ENCODE measurements at regions not wholly inside any gene's neighbourhood (a gene's known extent, or its start where the extent isn't known, plus 50 kb on each side); places are given as distances from the start of the nearest gene placed in this dataset.

GRCh38 chr6:120248451-120248850 is 898.9 kb upstream of the MAN1A1 start:
- no peak overlapping the region for H3K4me3 Mint-ChIP-seq
- no peaks in the 10 kb centered on the region for H3K36me3 Mint-ChIP-seq (ENCODE audit: low read depth)
- no peaks in the 10 kb centered on the region for H3K9me3 Mint-ChIP-seq
- no peak overlapping the region for H3K27ac Mint-ChIP-seq
- no peak for DNase-seq
- H3K4me1 Mint-ChIP-seq (ENCODE audit: low read depth): no peaks in the 10 kb centered on the region
- H3K27me3 Mint-ChIP-seq: no peaks in the 10 kb centered on the region

- Mint-ChIP-seq H3K27me3 (no peaks in the 10 kb centered on the region), H3K36me3 (ENCODE audit: low read depth) (no peaks in the 10 kb centered on the region), H3K4me1 (ENCODE audit: low read depth) (no peaks in the 10 kb centered on the region), H3K4me3 (no peak overlapping the region), H3K9me3 (peaks cover 17% of the 10 kb centered on the region), H3K27ac (no peak overlapping the region)
- no peak for DNase-seq
Measured at GRCh38 chr6:120237221-120237620, 887.7 kb upstream of the MAN1A1 start.

DNA sequence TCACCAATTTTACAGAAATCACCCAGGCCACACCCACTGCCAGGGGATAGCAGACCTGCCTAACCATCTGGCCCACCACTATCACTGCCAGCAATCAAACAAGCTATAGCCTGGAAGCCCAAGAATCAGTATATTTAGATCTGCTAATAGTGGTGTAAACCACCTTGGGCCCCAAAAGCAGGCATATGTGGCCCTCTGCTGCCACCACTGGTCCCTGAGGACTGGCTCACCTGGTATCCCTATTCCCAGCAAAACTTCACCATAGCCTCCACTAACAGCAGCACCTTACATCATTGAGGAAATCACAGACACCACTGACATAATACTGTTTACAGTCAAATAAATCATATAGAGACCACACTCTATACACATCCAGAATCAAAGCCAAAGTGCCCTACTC is 880.4 kb upstream of the MAN1A1 start:
- no peak overlapping the region for H3K4me3 Mint-ChIP-seq
- no peaks in the 10 kb centered on the region for H3K4me1 Mint-ChIP-seq (ENCODE audit: low read depth)
- no peak for DNase-seq
- no peaks in the 10 kb centered on the region for H3K27me3 Mint-ChIP-seq
- no peaks in the 10 kb centered on the region for H3K36me3 Mint-ChIP-seq (ENCODE audit: low read depth)
- no peak overlapping the region for H3K27ac Mint-ChIP-seq
- peaks cover 11% of the 10 kb centered on the region for H3K9me3 Mint-ChIP-seq

DNA sequence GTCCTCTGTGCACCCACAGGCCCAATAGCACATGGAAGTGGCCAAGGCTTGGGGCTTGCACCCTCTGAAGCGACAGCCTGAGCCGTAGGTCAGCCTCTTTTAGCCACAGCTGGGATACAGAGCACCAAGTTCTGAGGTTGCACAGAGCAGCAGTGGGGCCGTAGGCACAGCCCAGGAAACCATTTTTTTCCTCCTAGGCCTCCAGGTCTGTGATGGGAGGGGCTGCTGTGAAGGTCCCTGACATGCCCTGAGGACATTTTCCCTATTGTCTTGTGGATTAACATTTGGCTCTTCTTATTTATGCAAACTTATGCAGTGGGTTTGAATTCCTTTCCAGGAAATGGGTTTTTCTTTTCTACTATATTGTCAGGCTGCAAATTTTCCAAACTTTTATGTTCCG is 878.7 kb upstream of the MAN1A1 start:
- Mint-ChIP-seq H3K36me3 (ENCODE audit: low read depth) (no peaks in the 10 kb centered on the region), H3K9me3 (peaks cover 5% of the 10 kb centered on the region)

DNA sequence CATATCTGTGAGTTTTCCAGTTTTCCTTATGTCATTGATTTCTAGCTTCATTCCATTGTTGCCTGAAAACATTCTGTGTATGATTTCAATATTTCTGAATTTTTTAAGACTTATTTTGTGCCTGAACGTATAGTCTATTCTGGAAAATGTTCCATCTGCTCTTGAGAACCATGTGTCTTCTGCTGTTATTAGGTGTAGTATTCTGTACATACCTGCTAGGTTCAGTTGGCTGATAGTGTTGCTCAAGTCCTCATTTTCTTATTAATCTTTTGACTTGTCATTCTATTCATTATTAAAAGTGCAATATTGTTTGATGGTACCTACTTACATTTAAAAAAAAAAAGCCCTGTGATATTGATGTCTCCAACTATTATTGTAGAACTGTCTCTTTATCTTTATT is 869.8 kb upstream of the MAN1A1 start:
- H3K27ac Mint-ChIP-seq: no peak overlapping the region
- H3K4me1 Mint-ChIP-seq (ENCODE audit: low read depth): no peaks in the 10 kb centered on the region
- peaks cover 2% of the 10 kb centered on the region for H3K9me3 Mint-ChIP-seq
- no peak overlapping the region for H3K4me3 Mint-ChIP-seq
- H3K36me3 Mint-ChIP-seq (ENCODE audit: low read depth): no peaks in the 10 kb centered on the region
- H3K27me3 Mint-ChIP-seq: no peaks in the 10 kb centered on the region
- no peak for DNase-seq

More for the DNA sequence above, 878.7 kb upstream of the MAN1A1 start:
- Mint-ChIP-seq H3K4me3 (no peak overlapping the region), H3K4me1 (ENCODE audit: low read depth) (no peaks in the 10 kb centered on the region), H3K27ac (no peak overlapping the region), H3K27me3 (no peaks in the 10 kb centered on the region)
- DNase-seq: no peak

DNA sequence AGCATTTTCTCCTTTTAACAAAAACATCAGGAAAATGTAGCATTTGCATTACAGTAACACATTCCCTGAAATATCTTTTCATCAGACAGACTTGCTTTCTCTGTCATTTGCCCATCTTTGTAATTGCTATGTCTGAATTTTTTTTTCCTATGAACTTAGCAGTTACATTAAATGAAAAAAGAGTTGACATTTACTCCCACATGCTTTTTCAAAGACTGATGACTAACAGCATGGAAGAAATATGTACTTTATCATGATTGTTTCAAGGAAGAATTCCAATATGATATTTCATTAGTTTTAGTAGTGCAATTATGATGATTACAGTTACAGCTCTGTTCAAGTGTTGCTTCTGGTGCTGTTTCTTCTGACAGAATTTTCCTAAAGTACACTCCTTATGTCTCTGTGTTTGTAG is 864.5 kb upstream of the MAN1A1 start:
- DNase-seq: no peak
- Mint-ChIP-seq H3K27ac (no peak overlapping the region), H3K9me3 (no peaks in the 10 kb centered on the region), H3K4me3 (no peak overlapping the region), H3K36me3 (ENCODE audit: low read depth) (no peaks in the 10 kb centered on the region), H3K27me3 (no peaks in the 10 kb centered on the region), H3K4me1 (ENCODE audit: low read depth) (no peaks in the 10 kb centered on the region)

DNA sequence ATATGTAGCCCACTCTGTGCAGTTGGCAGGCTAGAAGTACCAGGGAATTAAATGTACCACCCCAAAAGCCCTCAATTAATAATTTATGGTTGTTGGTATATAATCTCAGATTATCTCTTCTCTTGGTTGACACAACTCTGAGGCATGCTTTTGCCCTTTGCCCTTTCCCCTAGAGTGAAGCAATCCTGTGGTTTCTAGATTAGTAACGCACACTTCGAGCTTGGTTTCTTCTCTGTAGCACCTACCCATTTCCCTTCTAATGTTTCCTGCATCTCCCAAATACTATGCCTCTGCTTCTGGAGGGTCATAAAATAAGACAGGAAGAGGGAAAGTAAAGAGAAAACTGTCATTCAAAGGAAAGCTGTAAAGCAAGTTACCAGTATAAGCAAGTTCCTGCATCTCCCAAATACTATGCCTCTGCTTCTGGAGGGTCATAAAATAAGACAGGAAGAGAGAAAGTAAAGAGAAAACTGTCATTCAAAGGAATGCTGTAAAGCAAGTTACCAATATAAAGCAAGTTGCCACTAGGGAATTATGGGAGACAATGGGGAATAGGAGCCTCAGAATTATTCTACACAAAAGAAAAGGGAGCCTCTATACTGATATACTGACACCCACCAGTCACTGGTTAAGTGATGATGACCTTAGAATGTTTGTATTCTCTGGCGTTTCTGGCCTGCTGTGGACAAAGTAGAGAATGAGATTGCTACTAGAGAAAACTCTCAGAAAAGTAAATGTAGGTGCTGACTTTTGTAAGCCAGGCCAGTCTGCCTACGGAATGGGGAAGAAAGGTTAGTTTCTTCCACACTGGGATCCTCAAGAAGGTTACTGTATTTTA is 862.6 kb upstream of the MAN1A1 start:
- Mint-ChIP-seq H3K27me3 (no peaks in the 10 kb centered on the region), H3K36me3 (ENCODE audit: low read depth) (no peaks in the 10 kb centered on the region), H3K9me3 (no peaks in the 10 kb centered on the region), H3K4me1 (ENCODE audit: low read depth) (no peaks in the 10 kb centered on the region), H3K4me3 (no peak overlapping the region), H3K27ac (no peak overlapping the region)
- DNase-seq: no peak

- no peak overlapping the region for H3K27ac Mint-ChIP-seq
Measured at GRCh38 chr6:120202878-120203277, 853.3 kb upstream of the MAN1A1 start.

DNA sequence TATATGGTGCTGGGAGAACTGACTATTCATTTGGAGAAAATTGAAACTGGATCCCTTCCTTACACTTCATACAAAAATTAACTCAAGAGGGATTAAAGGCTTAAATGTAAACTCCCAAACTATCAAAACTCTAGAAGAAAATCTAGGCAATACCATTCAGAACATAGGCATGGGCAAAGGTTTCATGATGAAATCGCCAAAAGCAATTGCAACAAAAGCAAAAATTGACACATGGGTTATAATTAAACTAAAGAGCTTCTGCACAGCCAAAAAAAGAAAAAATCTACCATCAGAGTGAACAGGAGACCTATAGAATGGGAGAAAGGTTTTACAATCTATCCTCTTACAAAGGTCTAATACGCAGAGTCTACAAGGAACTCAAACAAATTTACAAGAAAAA is 851.3 kb upstream of the MAN1A1 start:
- H3K27me3 Mint-ChIP-seq: no peaks in the 10 kb centered on the region
- no peak overlapping the region for H3K4me3 Mint-ChIP-seq
- H3K27ac Mint-ChIP-seq: no peak overlapping the region
- no peaks in the 10 kb centered on the region for H3K36me3 Mint-ChIP-seq (ENCODE audit: low read depth)
- DNase-seq: no peak
- no peaks in the 10 kb centered on the region for H3K9me3 Mint-ChIP-seq
- no peaks in the 10 kb centered on the region for H3K4me1 Mint-ChIP-seq (ENCODE audit: low read depth)

More at GRCh38 chr6:120202878-120203277, 853.3 kb upstream of the MAN1A1 start:
- H3K36me3 Mint-ChIP-seq (ENCODE audit: low read depth): no peaks in the 10 kb centered on the region
- H3K4me1 Mint-ChIP-seq (ENCODE audit: low read depth): no peaks in the 10 kb centered on the region
- H3K9me3 Mint-ChIP-seq: no peaks in the 10 kb centered on the region
- no peak overlapping the region for H3K4me3 Mint-ChIP-seq
- H3K27me3 Mint-ChIP-seq: no peaks in the 10 kb centered on the region
- DNase-seq: no peak

GRCh38 chr6:120198033-120198432 is 848.5 kb upstream of the MAN1A1 start:
- Mint-ChIP-seq H3K4me1 (ENCODE audit: low read depth) (no peaks in the 10 kb centered on the region), H3K4me3 (no peak overlapping the region), H3K27ac (no peak overlapping the region), H3K9me3 (no peaks in the 10 kb centered on the region), H3K36me3 (ENCODE audit: low read depth) (no peaks in the 10 kb centered on the region), H3K27me3 (no peaks in the 10 kb centered on the region)
- no peak for DNase-seq

DNA sequence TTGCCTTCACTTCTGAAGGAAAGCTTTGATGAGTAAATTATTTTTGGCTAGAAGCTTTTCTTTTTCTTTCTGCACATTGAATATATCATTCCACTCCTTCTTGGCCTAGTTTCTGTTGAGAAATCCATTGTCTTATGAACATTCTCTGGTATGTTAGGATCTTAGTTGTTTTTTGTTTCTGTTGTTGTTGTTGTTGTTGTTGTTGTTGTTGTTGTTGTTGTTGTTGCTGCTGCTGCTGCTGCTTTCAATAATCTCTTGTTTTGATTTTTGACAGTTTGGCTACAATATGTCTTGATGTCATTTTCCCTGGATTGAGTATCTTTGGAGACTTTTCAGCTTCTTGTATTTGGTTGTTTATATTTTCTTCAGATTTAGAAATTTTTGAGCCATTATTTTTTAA is 836.5 kb upstream of the MAN1A1 start:
- Mint-ChIP-seq H3K27me3 (no peaks in the 10 kb centered on the region), H3K27ac (no peak overlapping the region), H3K4me1 (ENCODE audit: low read depth) (no peaks in the 10 kb centered on the region), H3K9me3 (peaks cover 1% of the 10 kb centered on the region), H3K4me3 (no peak overlapping the region), H3K36me3 (ENCODE audit: low read depth) (no peaks in the 10 kb centered on the region)
- no peak for DNase-seq

DNA sequence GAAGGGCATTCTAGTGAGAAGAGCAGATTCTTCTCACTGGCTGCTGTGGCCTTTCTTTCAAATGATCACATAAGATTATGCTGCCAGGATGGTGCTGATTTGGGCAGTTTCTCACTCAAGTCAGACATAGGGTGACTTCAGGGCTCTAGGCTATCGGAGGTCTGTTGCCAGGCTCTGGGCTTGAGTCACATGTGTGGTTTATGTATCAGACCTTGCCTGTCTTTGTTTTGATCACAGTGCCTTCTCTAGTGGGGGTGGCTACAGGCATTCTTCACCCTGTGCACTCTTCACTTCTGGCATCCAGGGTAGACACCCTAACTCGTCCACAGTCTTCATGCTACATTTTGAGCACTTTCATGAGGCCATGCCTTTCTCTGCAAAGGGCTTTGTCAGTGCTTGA is 823.7 kb upstream of the MAN1A1 start:
- no peak for DNase-seq
- no peaks in the 10 kb centered on the region for H3K9me3 Mint-ChIP-seq
- H3K4me3 Mint-ChIP-seq: no peak overlapping the region
- no peak overlapping the region for H3K27ac Mint-ChIP-seq
- no peaks in the 10 kb centered on the region for H3K36me3 Mint-ChIP-seq (ENCODE audit: low read depth)
- H3K27me3 Mint-ChIP-seq: no peaks in the 10 kb centered on the region
- H3K4me1 Mint-ChIP-seq (ENCODE audit: low read depth): no peaks in the 10 kb centered on the region

DNA sequence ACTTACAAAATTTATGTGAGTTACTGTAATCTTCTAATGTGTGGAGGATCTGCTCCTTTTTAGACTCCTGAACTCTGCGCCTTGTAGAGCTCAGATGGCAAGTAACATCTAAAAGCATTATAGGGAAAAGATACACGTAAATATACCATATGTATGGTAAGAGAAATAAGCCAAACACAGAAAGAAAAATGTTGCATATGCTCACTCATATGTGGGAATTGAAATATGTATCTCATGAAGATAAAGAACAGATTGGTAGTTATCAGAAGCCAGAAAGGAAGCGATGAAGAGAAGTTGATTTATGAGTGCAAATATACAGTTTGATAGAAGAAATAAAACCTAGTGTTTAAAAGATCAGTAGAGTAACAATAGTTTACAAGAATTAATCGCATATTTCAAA is 815.0 kb upstream of the MAN1A1 start:
- Mint-ChIP-seq H3K4me3 (no peak overlapping the region), H3K9me3 (no peaks in the 10 kb centered on the region), H3K27me3 (no peaks in the 10 kb centered on the region), H3K27ac (no peak overlapping the region), H3K36me3 (ENCODE audit: low read depth) (no peaks in the 10 kb centered on the region), H3K4me1 (ENCODE audit: low read depth) (no peaks in the 10 kb centered on the region)
- no peak for DNase-seq

DNA sequence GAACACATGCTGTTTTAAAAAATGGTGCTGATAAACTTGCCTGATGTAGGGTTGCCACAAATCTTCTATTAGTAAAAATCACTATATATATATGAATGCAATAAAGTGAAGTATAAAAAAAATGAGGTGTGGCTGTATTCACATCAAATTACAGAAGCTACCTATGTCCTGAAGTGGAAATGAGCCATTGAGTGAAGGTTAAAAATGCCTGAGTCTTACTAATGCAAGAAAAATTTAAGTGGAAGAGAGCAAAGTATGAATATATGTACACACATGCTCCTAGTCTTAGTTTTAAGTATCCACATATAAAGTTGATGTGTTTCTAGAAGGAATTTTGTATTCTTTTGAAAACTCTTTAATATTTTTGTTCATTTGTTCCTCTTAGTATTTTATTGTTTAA is 808.3 kb upstream of the MAN1A1 start:
- Mint-ChIP-seq H3K27ac (no peak overlapping the region), H3K36me3 (ENCODE audit: low read depth) (no peaks in the 10 kb centered on the region), H3K4me1 (ENCODE audit: low read depth) (no peaks in the 10 kb centered on the region), H3K4me3 (no peak overlapping the region), H3K9me3 (no peaks in the 10 kb centered on the region), H3K27me3 (no peaks in the 10 kb centered on the region)
- no peak for DNase-seq

GRCh38 chr6:120147071-120147871 is 797.7 kb upstream of the MAN1A1 start:
- Mint-ChIP-seq H3K27me3 (no peaks in the 10 kb centered on the region), H3K36me3 (ENCODE audit: low read depth) (no peaks in the 10 kb centered on the region), H3K27ac (no peak overlapping the region), H3K9me3 (peaks cover 11% of the 10 kb centered on the region), H3K4me1 (ENCODE audit: low read depth) (no peaks in the 10 kb centered on the region), H3K4me3 (no peak overlapping the region)
- no peak for DNase-seq
